Lung (tissue), 11 donors: ENCODE measurements at regions not wholly inside any gene's neighbourhood (a gene's known extent, or its start where the extent isn't known, plus 50 kb on each side); places are given as distances from the start of the nearest gene placed in this dataset.

Source experiments
- ATAC-seq: fragments of 200-7000 bp; cut with Tn5 transposase; one replicate; pipeline ENCODE4 v1.9.1; 2020; ENCODE audit warnings: moderate number of reproducible peaks; ENCODE audit not compliant: insufficient read depth, low FRiP score
- DNase-seq, 3 donors: peaks; one replicate each; pipeline ENCODE4 v3.0.0-alpha.2; 2013 to 2017
- H3K27ac ChIP-seq, 2 donors: one replicate each; pipeline ENCODE4 v1.5.1; 2013; ENCODE audit warnings: mild to moderate bottlenecking in 2 of 2, moderate library complexity in 2 of 2, control low read depth in 1 of 2, inconsistent platforms in 1 of 2, low read depth in 1 of 2, low read length in 1 of 2
- H3K27me3 ChIP-seq, 3 donors: one replicate each; pipeline ENCODE4 v1.5.1; 2013; ENCODE audit warnings: low read length in 2 of 3; ENCODE audit not compliant: control insufficient read depth in 3 of 3, insufficient read depth in 3 of 3
- H3K36me3 ChIP-seq, 4 donors: one replicate each; pipeline ENCODE4 v1.5.1; 2013; ENCODE audit warnings: low read length in 4 of 4, mild to moderate bottlenecking in 1 of 4, moderate library complexity in 1 of 4; ENCODE audit not compliant: control insufficient read depth in 4 of 4, insufficient read depth in 4 of 4
- H3K4me1 ChIP-seq, 5 donors: one replicate each; pipeline ENCODE4 v1.5.1; 2013; ENCODE audit warnings: low read length in 5 of 5, mild to moderate bottlenecking in 2 of 5, moderate library complexity in 1 of 5; ENCODE audit not compliant: control insufficient read depth in 5 of 5, insufficient read depth in 5 of 5
- H3K4me3 ChIP-seq: one replicate; pipeline ENCODE4 v1.5.1; 2013; ENCODE audit warnings: mild to moderate bottlenecking, control low read depth, moderate library complexity
- H3K9ac ChIP-seq, 2 donors: one replicate each; pipeline ENCODE4 v1.5.1; 2013; ENCODE audit warnings: low read length in 2 of 2, control low read depth in 1 of 2; ENCODE audit not compliant: insufficient read depth in 1 of 2
- H3K9me3 ChIP-seq, 4 donors: one replicate each; pipeline ENCODE4 v1.5.1; 2013; ENCODE audit warnings: low read length in 3 of 4, mild to moderate bottlenecking in 1 of 4, moderate library complexity in 1 of 4; ENCODE audit not compliant: control insufficient read depth in 4 of 4, insufficient read depth in 3 of 4
- CTCF ChIP-seq: IDR thresholded peaks from 2 replicates; pipeline ENCODE4 v1.5.1; 2012; ENCODE audit warnings: mild to moderate bottlenecking; ENCODE audit errors: control extremely low read depth, extremely low read depth
- WGBS, 2 donors: extraction: QIAGEN DNeasy Blood & Tissue Kit; methylation state at CpG; one replicate each; pipeline ENCODE4 v1.1.7; 2013; 5-methylcytosine and 5-hydroxymethylcytosine counted together
- donor health status: control.
- donor health status: control.
- donor health status: Bipolar disorder and iron deficiency.
- donor health status: healthy.
- donor health status: DM: yes; HTN: yes; CAD: no.

DNA sequence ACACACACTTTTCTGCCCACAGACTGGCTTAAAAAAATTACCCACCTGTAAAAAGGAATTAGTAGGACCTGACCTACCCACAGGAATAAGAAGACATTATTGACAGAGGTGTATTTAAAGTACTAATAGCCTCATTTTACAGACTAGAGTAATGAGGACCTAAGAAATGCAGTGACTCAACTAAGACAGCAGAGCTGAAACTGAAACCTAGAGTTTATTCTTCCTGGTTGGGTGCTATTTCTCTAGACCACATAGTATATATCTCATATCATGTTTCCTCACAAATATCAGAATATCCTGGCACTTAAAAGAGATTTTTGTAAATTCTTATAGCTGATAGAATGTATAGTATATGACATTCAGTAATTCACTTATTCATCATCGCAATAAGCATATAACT lies 435.0 kb downstream of the MAGEE1 start:
- H3K9me3 ChIP-seq: no peaks in the 10 kb centered on the region
- no peak for DNase-seq
- no peak overlapping the region for H3K9ac ChIP-seq
- TF ChIP-seq CTCF: no peak
- no peaks in the 10 kb centered on the region for H3K4me1 ChIP-seq
- WGBS, 2 donors: 88 to 95% methylated on average over 1 of the region's 1 CpG
- no peak for ATAC-seq
- H3K27me3 ChIP-seq: no peaks in the 10 kb centered on the region
- H3K27ac ChIP-seq: no peak overlapping the region
- H3K36me3 ChIP-seq: no peaks in the 10 kb centered on the region
- no peak overlapping the region for H3K4me3 ChIP-seq

DNA sequence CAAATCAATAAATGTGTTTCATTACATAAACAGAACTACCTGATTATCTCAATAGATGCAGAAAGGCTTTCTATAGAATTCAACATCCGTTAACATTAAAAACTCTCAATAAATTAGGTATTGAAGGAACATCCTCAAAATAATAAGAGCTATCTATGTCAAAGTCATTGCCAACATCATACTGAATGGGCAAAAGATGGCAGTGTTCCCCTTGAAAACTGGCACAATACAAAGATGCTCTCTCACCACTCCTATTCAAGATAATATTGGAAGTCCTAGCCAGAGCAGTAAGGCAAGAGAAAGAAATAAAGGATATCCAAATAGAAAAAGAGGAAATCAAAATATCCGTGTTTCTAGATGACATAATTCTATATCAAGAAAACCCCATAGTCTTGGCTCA lies 466.4 kb downstream of the MAGEE1 start:
- ATAC-seq (no peak), DNase-seq (peak in 1 of 3 donors; percentile 0)
- Histone ChIP-seq H3K4me1 (no peaks in the 10 kb centered on the region), H3K4me3 (no peak overlapping the region), H3K9me3 (peaks cover 0 to 5% (median 0%) of the 10 kb centered on the region in 4 donors), H3K9ac (no peak overlapping the region), H3K27me3 (no peaks in the 10 kb centered on the region), H3K27ac (no peak overlapping the region), H3K36me3 (no peaks in the 10 kb centered on the region)
- WGBS, 2 donors: 50 to 75% methylated on average over 2 of the region's 2 CpGs
- TF ChIP-seq CTCF: no peak

GRCh38 chrX:76915836-76916235 lies 488.3 kb downstream of the MAGEE1 start:
- 70 to 85% methylated on average over 4 of the region's 4 CpGs for WGBS, 2 donors
- no peak for ATAC-seq

More at GRCh38 chrX:76915836-76916235, 488.3 kb downstream of the MAGEE1 start:
- no peak for TF ChIP-seq CTCF
- Histone ChIP-seq H3K27ac (no peak overlapping the region), H3K27me3 (no peaks in the 10 kb centered on the region), H3K9me3 (no peaks in the 10 kb centered on the region), H3K4me1 (no peaks in the 10 kb centered on the region), H3K4me3 (no peak overlapping the region), H3K36me3 (no peaks in the 10 kb centered on the region), H3K9ac (no peak overlapping the region)
- no peak for DNase-seq
